ENCODE measurements at regions not wholly inside any gene's neighbourhood (a gene's known extent, or its start where the extent isn't known, plus 50 kb on each side); places are given as distances from the start of the nearest gene placed in this dataset.

DNA sequence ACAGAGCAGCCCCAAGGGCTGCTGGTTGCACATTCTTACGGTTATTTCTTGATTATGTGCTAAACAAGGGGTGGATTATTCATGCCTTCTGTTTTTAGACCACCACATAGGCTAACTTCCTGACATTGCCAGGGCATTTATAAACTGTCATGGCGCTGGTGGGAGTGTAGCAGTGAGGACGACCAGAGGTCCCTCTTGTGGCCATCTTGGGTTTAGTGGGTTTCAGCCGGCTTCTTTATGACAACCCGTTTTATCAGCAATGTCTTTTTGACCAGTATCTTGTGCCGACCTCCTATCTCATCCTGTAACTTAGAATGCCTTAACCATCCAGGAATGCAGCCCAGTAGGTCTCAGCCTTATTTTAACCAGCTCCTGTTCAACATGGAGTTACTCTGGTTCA is 212.4 kb upstream of the GRID2 start:
- no peaks in the 10 kb centered on the region for H3K36me3 ChIP-seq (replicated peaks in 1 of 2; ENCODE audit: insufficient read depth in 1 of 2, low read depth in 2 of 2)
- no peak overlapping the region for H3K27ac ChIP-seq
- H3K4me1 ChIP-seq, result no peaks in the 10 kb centered on the region
- intact Hi-C loops (cut with DNase I), result no loop called here
- no peaks in the 10 kb centered on the region for H3K9me3 ChIP-seq
- no peak overlapping the region for H3K4me3 ChIP-seq
- no peaks in the 10 kb centered on the region for H3K27me3 ChIP-seq
- no peak for TF ChIP-seq POLR2A (IDR thresholded peaks at IDR 0.05)
- TF ChIP-seq, protein P1, sequence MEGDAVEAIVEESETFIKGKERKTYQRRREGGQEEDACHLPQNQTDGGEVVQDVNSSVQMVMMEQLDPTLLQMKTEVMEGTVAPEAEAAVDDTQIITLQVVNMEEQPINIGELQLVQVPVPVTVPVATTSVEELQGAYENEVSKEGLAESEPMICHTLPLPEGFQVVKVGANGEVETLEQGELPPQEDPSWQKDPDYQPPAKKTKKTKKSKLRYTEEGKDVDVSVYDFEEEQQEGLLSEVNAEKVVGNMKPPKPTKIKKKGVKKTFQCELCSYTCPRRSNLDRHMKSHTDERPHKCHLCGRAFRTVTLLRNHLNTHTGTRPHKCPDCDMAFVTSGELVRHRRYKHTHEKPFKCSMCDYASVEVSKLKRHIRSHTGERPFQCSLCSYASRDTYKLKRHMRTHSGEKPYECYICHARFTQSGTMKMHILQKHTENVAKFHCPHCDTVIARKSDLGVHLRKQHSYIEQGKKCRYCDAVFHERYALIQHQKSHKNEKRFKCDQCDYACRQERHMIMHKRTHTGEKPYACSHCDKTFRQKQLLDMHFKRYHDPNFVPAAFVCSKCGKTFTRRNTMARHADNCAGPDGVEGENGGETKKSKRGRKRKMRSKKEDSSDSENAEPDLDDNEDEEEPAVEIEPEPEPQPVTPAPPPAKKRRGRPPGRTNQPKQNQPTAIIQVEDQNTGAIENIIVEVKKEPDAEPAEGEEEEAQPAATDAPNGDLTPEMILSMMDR (IDR thresholded peaks at IDR 0.05), result peak in 3 of 7 experiments; percentile 16 to 35 (median 17)
- WGBS, 2 donors, result 66 to 67% methylated on average over 6 of the region's 6 CpGs
- ATAC-seq (no peak), DNase-seq (peak in 1 of 4 donors; percentile 32)

DNA sequence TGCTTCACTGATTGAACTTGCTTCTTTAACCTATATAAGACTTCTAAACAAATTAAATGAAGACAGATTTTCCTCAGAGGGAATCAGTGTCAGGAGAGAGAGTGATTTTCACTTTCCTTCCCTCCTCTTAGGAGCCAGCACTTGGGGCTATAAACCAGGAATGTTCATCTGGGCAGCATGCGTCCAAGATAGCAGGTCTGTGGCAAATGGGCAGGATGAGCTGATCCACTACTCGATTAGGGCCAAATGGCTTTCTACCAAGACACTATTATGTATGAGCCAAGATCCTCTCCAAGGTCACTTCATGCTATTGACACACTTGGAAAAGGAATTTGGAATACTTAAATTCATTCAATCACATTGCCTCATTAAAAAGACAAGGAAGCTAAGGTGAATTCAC is 203.9 kb upstream of the GRID2 start:
- WGBS, 2 donors, result 68 to 70% methylated on average over 2 of the region's 2 CpGs
- intact Hi-C loops (cut with DNase I), result no loop called here

DNA sequence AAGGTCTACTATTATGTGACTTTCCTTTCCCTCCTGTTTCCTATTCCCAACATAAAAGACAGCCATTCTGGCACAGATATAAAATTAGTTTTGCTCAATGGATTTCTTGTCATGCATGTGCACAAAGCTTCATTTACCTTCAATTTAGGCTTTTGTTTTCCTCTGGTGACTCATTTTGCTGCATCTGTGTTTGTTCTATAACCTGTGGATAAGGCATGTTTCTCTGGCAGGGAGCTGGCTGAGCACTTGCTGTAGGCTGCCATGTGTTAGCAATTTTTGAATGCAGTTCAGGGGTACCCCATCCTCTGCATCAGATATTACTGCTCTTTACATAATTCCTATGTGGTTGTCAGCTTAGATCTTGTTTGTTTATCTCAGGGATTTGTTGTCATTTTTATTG is 202.8 kb upstream of the GRID2 start:
- Histone ChIP-seq H3K27me3 (no peaks in the 10 kb centered on the region), H3K27ac (no peak overlapping the region), H3K9me3 (no peaks in the 10 kb centered on the region), H3K36me3 (replicated peaks in 1 of 2; ENCODE audit: insufficient read depth in 1 of 2, low read depth in 2 of 2) (no peaks in the 10 kb centered on the region), H3K4me3 (no peak overlapping the region), H3K4me1 (peaks cover 4% of the 10 kb centered on the region)
- DNase-seq (peak in 2 of 4 donors; percentile 3 to 21), ATAC-seq (peak; percentile 38)
- intact Hi-C loops (cut with DNase I), result no loop called here
- TF ChIP-seq, protein P1 (IDR thresholded peaks at IDR 0.05), result no peak
- no peak for TF ChIP-seq POLR2A (IDR thresholded peaks at IDR 0.05)

More for the DNA sequence above, 203.9 kb upstream of the GRID2 start:
- H3K4me1 ChIP-seq, result peaks cover 4% of the 10 kb centered on the region
- ATAC-seq, result no peak
- DNase-seq, result no peak
- H3K9me3 ChIP-seq, result no peaks in the 10 kb centered on the region
- H3K36me3 ChIP-seq (replicated peaks in 1 of 2; ENCODE audit: insufficient read depth in 1 of 2, low read depth in 2 of 2), result no peaks in the 10 kb centered on the region
- TF ChIP-seq, protein P1 (IDR thresholded peaks at IDR 0.05), result no peak
- TF ChIP-seq POLR2A (IDR thresholded peaks at IDR 0.05), result no peak
- H3K4me3 ChIP-seq, result no peak overlapping the region
- no peaks in the 10 kb centered on the region for H3K27me3 ChIP-seq
- no peak overlapping the region for H3K27ac ChIP-seq

DNA sequence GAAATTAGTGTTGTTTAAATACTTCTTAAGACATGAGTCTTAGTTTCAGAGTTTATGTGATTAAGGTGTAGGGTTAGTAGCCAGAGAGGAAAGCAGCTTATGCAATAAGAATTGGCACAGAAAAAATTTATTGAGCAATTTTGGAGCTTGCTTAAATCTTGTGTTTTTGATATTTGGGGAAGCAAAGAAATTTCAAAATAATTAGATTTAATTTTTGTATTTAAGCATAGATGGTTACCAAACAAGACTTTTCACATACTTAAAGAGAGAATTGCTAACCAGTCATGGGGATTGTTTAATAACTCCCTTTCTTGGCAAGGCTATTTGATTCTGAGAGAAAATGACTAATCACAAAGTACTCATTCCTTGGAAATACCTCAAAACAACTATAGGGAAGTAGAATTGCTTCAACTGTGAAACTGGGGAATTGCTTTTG is 202.0 kb upstream of the GRID2 start:
- H3K9me3 ChIP-seq, result no peaks in the 10 kb centered on the region
- TF ChIP-seq, protein P1 (IDR thresholded peaks at IDR 0.05), result no peak
- no peak for TF ChIP-seq POLR2A (IDR thresholded peaks at IDR 0.05)
- H3K27ac ChIP-seq, result peak overlapping the region in 1 of 4 donors; percentile 37
- no peaks in the 10 kb centered on the region for H3K27me3 ChIP-seq
- intact Hi-C loops (cut with DNase I), result no loop called here
- no peak overlapping the region for H3K4me3 ChIP-seq
- no peaks in the 10 kb centered on the region for H3K36me3 ChIP-seq (replicated peaks in 1 of 2; ENCODE audit: insufficient read depth in 1 of 2, low read depth in 2 of 2)
- peaks cover 4% of the 10 kb centered on the region for H3K4me1 ChIP-seq
- ATAC-seq (peak; percentile 71), DNase-seq (no peak)

DNA sequence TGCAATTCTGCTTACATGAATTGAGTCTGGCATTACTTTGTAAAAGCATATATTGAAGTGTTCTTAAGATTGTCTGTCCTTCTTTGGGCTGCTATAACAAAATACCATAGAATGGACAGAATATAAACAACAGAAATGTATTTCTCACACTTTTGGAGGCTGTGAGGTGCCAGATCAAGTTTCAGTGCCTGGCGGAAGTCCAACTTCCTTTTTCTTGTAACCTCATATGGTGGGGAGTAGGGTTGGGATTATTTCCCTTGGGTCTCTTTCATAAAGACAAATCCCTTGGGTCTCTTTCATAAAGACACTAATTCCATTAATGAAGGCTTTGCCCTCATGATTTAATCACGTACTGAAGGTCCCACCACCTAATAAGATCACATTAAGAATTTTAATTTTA is 199.3 kb upstream of the GRID2 start:
- Histone ChIP-seq H3K27me3 (no peaks in the 10 kb centered on the region), H3K36me3 (replicated peaks in 1 of 2; ENCODE audit: insufficient read depth in 1 of 2, low read depth in 2 of 2) (no peaks in the 10 kb centered on the region), H3K27ac (no peak overlapping the region), H3K4me3 (no peak overlapping the region), H3K4me1 (peaks cover 4% of the 10 kb centered on the region), H3K9me3 (no peaks in the 10 kb centered on the region)
- 73 to 86% methylated on average over 2 of the region's 2 CpGs for WGBS, 2 donors
- ATAC-seq (no peak), DNase-seq (peak in 1 of 4 donors; percentile 8)
- no peak for TF ChIP-seq POLR2A (IDR thresholded peaks at IDR 0.05)
- TF ChIP-seq, protein P1 (IDR thresholded peaks at IDR 0.05), result no peak
- intact Hi-C loops (cut with DNase I), result no loop called here

Data from body of pancreas (tissue), 4 donors.